ENCODE measurements at regions not wholly inside any gene's neighbourhood (a gene's known extent, or its start where the extent isn't known, plus 50 kb on each side); places are given as distances from the start of the nearest gene placed in this dataset.

DNA sequence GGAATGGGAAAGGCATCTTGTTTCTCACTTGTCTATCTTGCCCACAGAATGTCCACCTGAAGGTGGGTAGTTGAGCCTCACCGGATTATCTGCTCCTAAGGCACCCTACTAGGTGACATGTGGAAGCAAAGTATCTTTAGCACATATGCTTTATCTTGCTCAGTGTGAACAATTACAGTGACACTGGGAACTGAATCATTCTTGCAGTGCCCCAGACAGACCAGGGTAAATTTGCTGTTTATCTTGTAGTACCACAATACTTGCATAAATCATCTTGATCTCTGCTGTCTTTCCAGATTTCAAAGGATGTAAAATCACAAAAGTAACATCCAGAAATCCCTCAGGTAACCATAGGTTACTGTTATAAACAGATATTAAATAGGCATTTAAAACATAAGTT is 930.0 kb upstream of the INTU start:
- Histone ChIP-seq H3K27me3 (no peaks in the 10 kb centered on the region), H3K4me3 (no peak overlapping the region), H3K4me1 (peaks cover 7% of the 10 kb centered on the region), H3K9me3 (replicated peaks) (no peaks in the 10 kb centered on the region), H3K36me3 (no peaks in the 10 kb centered on the region), H3K27ac (no peak overlapping the region)
- no peak for DNase-seq

DNA sequence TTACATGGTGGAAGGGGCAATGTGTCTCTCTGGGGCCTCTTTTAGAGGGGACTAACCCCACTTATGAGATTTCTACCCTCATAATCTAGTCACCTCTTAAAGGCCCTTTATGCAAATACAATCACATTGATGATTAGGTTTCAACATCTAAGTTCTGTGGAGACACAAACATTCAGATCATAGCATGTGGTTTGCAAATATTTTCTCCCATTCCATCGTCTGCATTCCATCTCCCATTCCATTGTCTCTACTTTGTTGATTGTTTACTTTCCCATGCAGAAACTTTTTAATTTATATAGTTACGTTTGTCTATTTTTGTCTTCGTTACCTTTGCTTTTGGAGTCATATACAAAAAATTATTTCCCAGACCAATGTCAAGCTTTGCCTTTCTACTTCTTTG is 927.5 kb upstream of the INTU start:
- H3K27me3 ChIP-seq, result no peaks in the 10 kb centered on the region
- no peak overlapping the region for H3K4me3 ChIP-seq
- H3K36me3 ChIP-seq, result no peaks in the 10 kb centered on the region
- peaks cover 7% of the 10 kb centered on the region for H3K4me1 ChIP-seq
- peak overlapping the region; percentile 8; the same call in 1 of the 2 replicates for H3K27ac ChIP-seq
- DNase-seq, result no peak
- no peaks in the 10 kb centered on the region for H3K9me3 ChIP-seq (replicated peaks)

- no peak for DNase-seq
- Histone ChIP-seq H3K4me1 (peaks cover 7% of the 10 kb centered on the region), H3K9me3 (replicated peaks) (no peaks in the 10 kb centered on the region), H3K36me3 (no peaks in the 10 kb centered on the region), H3K27ac (no peak overlapping the region), H3K27me3 (no peaks in the 10 kb centered on the region), H3K4me3 (no peak overlapping the region)
Measured at GRCh38 chr4:126708716-126709115, 924.0 kb upstream of the INTU start.

GRCh38 chr4:126710935-126711334 is 921.8 kb upstream of the INTU start:
- H3K27ac ChIP-seq, result no peak overlapping the region
- no peak overlapping the region for H3K4me3 ChIP-seq
- no peaks in the 10 kb centered on the region for H3K36me3 ChIP-seq
- no peaks in the 10 kb centered on the region for H3K27me3 ChIP-seq
- no peaks in the 10 kb centered on the region for H3K4me1 ChIP-seq
- no peak for DNase-seq
- no peaks in the 10 kb centered on the region for H3K9me3 ChIP-seq (replicated peaks)

GRCh38 chr4:126715067-126715466 is 917.7 kb upstream of the INTU start:
- Histone ChIP-seq H3K27ac (no peak overlapping the region), H3K9me3 (replicated peaks) (no peaks in the 10 kb centered on the region), H3K4me3 (no peak overlapping the region), H3K4me1 (no peaks in the 10 kb centered on the region), H3K36me3 (no peaks in the 10 kb centered on the region), H3K27me3 (no peaks in the 10 kb centered on the region)
- DNase-seq, result no peak

DNA sequence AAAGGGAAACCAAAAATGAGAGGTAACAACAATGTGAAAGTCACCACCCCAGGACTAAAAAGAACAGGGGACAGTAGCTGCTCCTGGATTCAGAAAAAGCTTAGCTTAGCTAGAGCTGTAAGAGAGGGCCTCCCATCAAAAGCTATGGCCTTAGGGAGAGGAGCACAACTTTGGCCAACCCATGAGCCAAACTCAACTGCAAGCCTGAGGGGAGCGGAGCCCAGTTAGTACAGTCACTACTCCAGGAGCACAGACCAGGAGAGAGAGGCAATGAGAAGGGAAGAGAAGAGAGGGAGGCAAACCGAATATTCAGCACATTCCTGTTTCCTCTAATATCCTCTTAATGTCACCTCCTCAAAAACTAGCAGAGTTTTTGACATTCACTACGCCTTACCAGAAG is 917.1 kb upstream of the INTU start:
- H3K4me1 ChIP-seq, result no peaks in the 10 kb centered on the region
- DNase-seq, result no peak
- H3K36me3 ChIP-seq, result no peaks in the 10 kb centered on the region
- H3K4me3 ChIP-seq, result no peak overlapping the region
- no peaks in the 10 kb centered on the region for H3K9me3 ChIP-seq (replicated peaks)
- no peak overlapping the region for H3K27ac ChIP-seq
- no peaks in the 10 kb centered on the region for H3K27me3 ChIP-seq

GRCh38 chr4:126718136-126718535 is 914.6 kb upstream of the INTU start:
- Histone ChIP-seq H3K36me3 (no peaks in the 10 kb centered on the region), H3K9me3 (replicated peaks) (no peaks in the 10 kb centered on the region; the same call in 1 of the 2 replicates), H3K27ac (no peak overlapping the region), H3K4me1 (no peaks in the 10 kb centered on the region), H3K4me3 (no peak overlapping the region), H3K27me3 (no peaks in the 10 kb centered on the region)
- DNase-seq, result no peak

- Histone ChIP-seq H3K4me3 (no peak overlapping the region), H3K4me1 (no peaks in the 10 kb centered on the region), H3K27ac (no peak overlapping the region), H3K27me3 (no peaks in the 10 kb centered on the region), H3K9me3 (replicated peaks) (no peaks in the 10 kb centered on the region; the same call in 1 of the 2 replicates), H3K36me3 (no peaks in the 10 kb centered on the region)
- DNase-seq, result no peak
Measured at GRCh38 chr4:126719852-126720251, 912.9 kb upstream of the INTU start.

DNA sequence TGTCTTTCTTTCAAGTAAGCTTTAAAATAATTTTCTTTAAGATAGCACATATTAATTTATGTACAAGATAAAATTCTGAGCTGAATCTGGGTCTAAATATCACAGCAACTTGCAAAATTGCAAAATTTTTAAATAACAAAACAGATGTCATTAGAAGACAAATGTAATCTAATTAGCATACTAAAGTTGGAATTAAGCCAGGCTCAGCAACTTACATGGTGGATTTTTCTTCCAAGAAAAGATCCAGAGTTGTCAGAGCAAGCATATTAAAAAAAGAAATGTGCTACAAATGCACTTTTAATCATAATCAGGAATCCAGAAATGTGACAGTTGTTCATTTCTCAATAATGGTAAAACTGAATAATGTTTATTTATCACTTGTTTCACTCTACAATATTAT is 906.9 kb upstream of the INTU start:
- DNase-seq, result no peak
- H3K27ac ChIP-seq, result no peak overlapping the region
- H3K27me3 ChIP-seq, result no peaks in the 10 kb centered on the region
- H3K4me3 ChIP-seq, result no peak overlapping the region
- H3K9me3 ChIP-seq (replicated peaks), result no peaks in the 10 kb centered on the region; the same call in 1 of the 2 replicates
- no peaks in the 10 kb centered on the region for H3K36me3 ChIP-seq
- no peaks in the 10 kb centered on the region for H3K4me1 ChIP-seq

DNA sequence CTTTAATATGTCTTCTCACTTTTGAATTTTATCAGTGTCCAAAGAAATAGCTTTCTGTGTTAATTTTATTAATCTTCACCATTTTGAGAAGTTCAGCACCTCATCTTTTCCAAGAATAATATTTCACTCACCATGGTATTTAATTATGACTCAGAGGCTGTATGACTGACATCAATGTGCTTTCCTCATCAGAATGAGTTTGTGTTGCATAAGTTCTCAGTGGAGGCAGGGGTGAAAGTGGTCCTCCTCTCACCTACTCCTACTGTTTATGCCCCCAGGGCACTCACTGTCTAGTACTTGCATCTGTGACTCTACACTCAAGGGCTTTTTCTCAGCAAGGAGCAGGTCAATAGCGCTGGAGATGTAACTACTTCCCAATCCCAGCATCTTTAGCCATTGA is 905.3 kb upstream of the INTU start:
- Histone ChIP-seq H3K36me3 (no peaks in the 10 kb centered on the region), H3K4me1 (no peaks in the 10 kb centered on the region), H3K9me3 (replicated peaks) (no peaks in the 10 kb centered on the region), H3K27me3 (no peaks in the 10 kb centered on the region), H3K27ac (no peak overlapping the region), H3K4me3 (no peak overlapping the region)
- DNase-seq, result no peak

GRCh38 chr4:126731062-126731461 is 901.7 kb upstream of the INTU start:
- Histone ChIP-seq H3K36me3 (no peaks in the 10 kb centered on the region), H3K4me1 (no peaks in the 10 kb centered on the region), H3K27me3 (no peaks in the 10 kb centered on the region), H3K9me3 (replicated peaks) (no peaks in the 10 kb centered on the region), H3K4me3 (no peak overlapping the region), H3K27ac (no peak overlapping the region)
- no peak for DNase-seq

DNA sequence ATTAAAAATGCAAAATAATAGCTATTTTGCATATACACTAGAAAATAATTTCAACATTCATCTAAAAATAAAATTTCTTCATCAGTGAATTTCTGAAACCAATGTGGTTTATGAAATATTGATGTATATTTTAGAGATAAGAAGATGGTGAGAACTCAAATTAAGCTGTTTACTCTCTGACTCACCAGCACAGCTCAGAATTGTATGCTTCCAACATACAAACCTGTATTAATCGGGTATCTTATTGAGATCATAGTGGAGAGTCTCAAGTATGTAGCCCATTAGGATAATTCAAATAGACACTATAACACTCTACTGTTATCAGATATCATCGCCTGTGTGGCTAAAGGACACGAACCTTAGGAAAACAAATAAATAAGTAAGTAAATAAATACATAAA is 899.5 kb upstream of the INTU start:
- no peaks in the 10 kb centered on the region for H3K4me1 ChIP-seq
- DNase-seq, result no peak
- no peaks in the 10 kb centered on the region for H3K27me3 ChIP-seq
- H3K4me3 ChIP-seq, result no peak overlapping the region
- no peaks in the 10 kb centered on the region for H3K9me3 ChIP-seq (replicated peaks)
- no peaks in the 10 kb centered on the region for H3K36me3 ChIP-seq
- H3K27ac ChIP-seq, result no peak overlapping the region

DNA sequence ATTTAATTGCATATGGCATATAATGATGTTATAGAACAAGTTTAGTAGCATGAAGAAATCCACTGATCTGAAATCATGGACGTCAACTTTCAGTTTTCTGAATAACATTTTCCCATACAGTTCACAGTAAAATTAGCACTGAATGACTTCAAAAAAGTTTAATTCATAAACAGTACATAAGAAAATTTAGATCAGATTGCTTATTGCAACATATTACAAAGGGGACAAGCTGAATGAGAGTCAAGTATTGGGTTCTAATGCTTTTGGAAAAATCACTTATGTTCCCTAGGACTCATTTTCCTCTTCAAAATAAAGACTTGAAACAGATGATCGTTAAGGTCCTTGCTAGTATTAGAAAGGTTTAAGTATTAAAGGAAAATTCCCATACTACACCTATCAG is 898.3 kb upstream of the INTU start:
- Histone ChIP-seq H3K4me3 (no peak overlapping the region), H3K36me3 (no peaks in the 10 kb centered on the region), H3K27ac (no peak overlapping the region), H3K9me3 (replicated peaks) (no peaks in the 10 kb centered on the region), H3K4me1 (no peaks in the 10 kb centered on the region), H3K27me3 (no peaks in the 10 kb centered on the region)
- no peak for DNase-seq

GRCh38 chr4:126735294-126736132 is 897.2 kb upstream of the INTU start:
- no peak for DNase-seq
- H3K27me3 ChIP-seq, result no peaks in the 10 kb centered on the region
- H3K27ac ChIP-seq, result no peak overlapping the region
- no peaks in the 10 kb centered on the region for H3K36me3 ChIP-seq
- H3K9me3 ChIP-seq (replicated peaks), result no peaks in the 10 kb centered on the region
- H3K4me3 ChIP-seq, result no peak overlapping the region
- no peaks in the 10 kb centered on the region for H3K4me1 ChIP-seq

GRCh38 chr4:126736133-126736518 is 896.6 kb upstream of the INTU start:
- Histone ChIP-seq H3K27ac (no peak overlapping the region), H3K4me1 (no peaks in the 10 kb centered on the region), H3K27me3 (no peaks in the 10 kb centered on the region), H3K36me3 (no peaks in the 10 kb centered on the region), H3K9me3 (replicated peaks) (no peaks in the 10 kb centered on the region), H3K4me3 (no peak overlapping the region)
- DNase-seq, result no peak

- H3K9me3 ChIP-seq (replicated peaks), result no peaks in the 10 kb centered on the region
- no peak overlapping the region for H3K27ac ChIP-seq
- H3K27me3 ChIP-seq, result no peaks in the 10 kb centered on the region
- H3K4me3 ChIP-seq, result no peak overlapping the region
- no peaks in the 10 kb centered on the region for H3K4me1 ChIP-seq
- H3K36me3 ChIP-seq, result no peaks in the 10 kb centered on the region
- DNase-seq, result no peak
Measured at GRCh38 chr4:126737899-126738526, 894.7 kb upstream of the INTU start.

Measured in SJCRH30 (cell line).